ENCODE measurements at regions not wholly inside any gene's neighbourhood (a gene's known extent, or its start where the extent isn't known, plus 50 kb on each side); places are given as distances from the start of the nearest gene placed in this dataset.

GRCh38 chr4:167492007-167492406 is 257.7 kb upstream of the SPOCK3 start:
- H3K27me3 ChIP-seq (ENCODE audit: insufficient read depth, low read length) = no peaks in the 10 kb centered on the region
- no peaks in the 10 kb centered on the region for H3K36me3 ChIP-seq (ENCODE audit: insufficient read depth, low read length)
- no peak for TF ChIP-seq CTCF (IDR thresholded peaks at IDR 0.05; ENCODE audit: insufficient read depth, low read depth, low read length)
- TF ChIP-seq EZH2 (IDR thresholded peaks at IDR 0.05; ENCODE audit: insufficient read depth, low read length) = no peak
- H3K9me3 Mint-ChIP-seq (ENCODE audit: unreplicated experiment) = peaks cover 7% of the 10 kb centered on the region
- H3K4me1 Mint-ChIP-seq (ENCODE audit: low read depth, unreplicated experiment) = no peaks in the 10 kb centered on the region
- H3K9ac ChIP-seq (ENCODE audit: low read length) = no peak overlapping the region
- H3K4me1 ChIP-seq (ENCODE audit: insufficient read depth, low read length) = no peaks in the 10 kb centered on the region
- H3K27me3 Mint-ChIP-seq (ENCODE audit: low read depth, unreplicated experiment) = no peaks in the 10 kb centered on the region
- FAIRE-seq = no peak
- H3K27ac Mint-ChIP-seq (ENCODE audit: unreplicated experiment) = no peak overlapping the region
- no peaks in the 10 kb centered on the region for H3K79me2 ChIP-seq (ENCODE audit: insufficient read depth, low read length)
- no peak overlapping the region for H3K4me2 ChIP-seq (ENCODE audit: low read length)
- H3K4me3 ChIP-seq (ENCODE audit: insufficient read depth, low read depth, low read length) = no peak overlapping the region
- no peak for DNase-seq (ENCODE audit: low read depth)
- no peak overlapping the region for H2AFZ ChIP-seq (ENCODE audit: low read depth, low read length)
- H3K36me3 Mint-ChIP-seq (ENCODE audit: low read depth, unreplicated experiment) = no peaks in the 10 kb centered on the region
- H3K9me3 ChIP-seq (ENCODE audit: insufficient read depth, low read depth, low read length) = no peaks in the 10 kb centered on the region
- H3K4me3 Mint-ChIP-seq (ENCODE audit: unreplicated experiment) = no peak overlapping the region
- H4K20me1 ChIP-seq (ENCODE audit: insufficient read depth, low read length) = no peaks in the 10 kb centered on the region
- no peak overlapping the region for H3K27ac ChIP-seq (ENCODE audit: low read depth, low read length)

- H3K27me3 Mint-ChIP-seq (ENCODE audit: low read depth, unreplicated experiment) = peaks cover 4% of the 10 kb centered on the region
- no peaks in the 10 kb centered on the region for H3K36me3 ChIP-seq (ENCODE audit: insufficient read depth, low read length)
- no peak overlapping the region for H2AFZ ChIP-seq (ENCODE audit: low read depth, low read length)
- H3K4me1 ChIP-seq (ENCODE audit: insufficient read depth, low read length) = no peaks in the 10 kb centered on the region
- H3K27ac Mint-ChIP-seq (ENCODE audit: unreplicated experiment) = no peak overlapping the region
- no peak overlapping the region for H3K4me3 ChIP-seq (ENCODE audit: insufficient read depth, low read depth, low read length)
- no peak overlapping the region for H3K9ac ChIP-seq (ENCODE audit: low read length)
- H3K4me3 Mint-ChIP-seq (ENCODE audit: unreplicated experiment) = no peak overlapping the region
- DNase-seq (ENCODE audit: low read depth) (no peak), FAIRE-seq (no peak)
- no peaks in the 10 kb centered on the region for H3K4me1 Mint-ChIP-seq (ENCODE audit: low read depth, unreplicated experiment)
- no peak overlapping the region for H3K4me2 ChIP-seq (ENCODE audit: low read length)
- H3K27me3 ChIP-seq (ENCODE audit: insufficient read depth, low read length) = no peaks in the 10 kb centered on the region
- TF ChIP-seq EZH2 (IDR thresholded peaks at IDR 0.05; ENCODE audit: insufficient read depth, low read length) (no peak), CTCF (IDR thresholded peaks at IDR 0.05; ENCODE audit: insufficient read depth, low read depth, low read length) (no peak)
- H3K9me3 Mint-ChIP-seq (ENCODE audit: unreplicated experiment) = peaks cover 1% of the 10 kb centered on the region
- H4K20me1 ChIP-seq (ENCODE audit: insufficient read depth, low read length) = no peaks in the 10 kb centered on the region
- H3K79me2 ChIP-seq (ENCODE audit: insufficient read depth, low read length) = no peaks in the 10 kb centered on the region
- H3K36me3 Mint-ChIP-seq (ENCODE audit: low read depth, unreplicated experiment) = no peaks in the 10 kb centered on the region
- no peak overlapping the region for H3K27ac ChIP-seq (ENCODE audit: low read depth, low read length)
- H3K9me3 ChIP-seq (ENCODE audit: insufficient read depth, low read depth, low read length) = no peaks in the 10 kb centered on the region
Measured at GRCh38 chr4:167509551-167509950, 275.3 kb upstream of the SPOCK3 start.

GRCh38 chr4:167524091-167524490 is 289.8 kb upstream of the SPOCK3 start:
- DNase-seq (ENCODE audit: low read depth) (no peak), FAIRE-seq (no peak)
- Mint-ChIP-seq H3K27me3 (ENCODE audit: low read depth, unreplicated experiment) (no peaks in the 10 kb centered on the region), H3K27ac (ENCODE audit: unreplicated experiment) (no peak overlapping the region), H3K36me3 (ENCODE audit: low read depth, unreplicated experiment) (no peaks in the 10 kb centered on the region), H3K9me3 (ENCODE audit: unreplicated experiment) (no peaks in the 10 kb centered on the region), H3K4me3 (ENCODE audit: unreplicated experiment) (no peak overlapping the region), H3K4me1 (ENCODE audit: low read depth, unreplicated experiment) (no peaks in the 10 kb centered on the region)
- H3K36me3 ChIP-seq (ENCODE audit: insufficient read depth, low read length) = no peaks in the 10 kb centered on the region
- H3K4me3 ChIP-seq (ENCODE audit: insufficient read depth, low read depth, low read length) = no peak overlapping the region
- H3K4me1 ChIP-seq (ENCODE audit: insufficient read depth, low read length) = no peaks in the 10 kb centered on the region
- no peak overlapping the region for H3K9ac ChIP-seq (ENCODE audit: low read length)
- no peaks in the 10 kb centered on the region for H4K20me1 ChIP-seq (ENCODE audit: insufficient read depth, low read length)
- no peaks in the 10 kb centered on the region for H3K79me2 ChIP-seq (ENCODE audit: insufficient read depth, low read length)
- no peak overlapping the region for H3K4me2 ChIP-seq (ENCODE audit: low read length)
- H2AFZ ChIP-seq (ENCODE audit: low read depth, low read length) = no peak overlapping the region
- no peaks in the 10 kb centered on the region for H3K9me3 ChIP-seq (ENCODE audit: insufficient read depth, low read depth, low read length)
- no peak overlapping the region for H3K27ac ChIP-seq (ENCODE audit: low read depth, low read length)
- no peaks in the 10 kb centered on the region for H3K27me3 ChIP-seq (ENCODE audit: insufficient read depth, low read length)
- no peak for TF ChIP-seq EZH2 (IDR thresholded peaks at IDR 0.05; ENCODE audit: insufficient read depth, low read length)
- TF ChIP-seq CTCF (IDR thresholded peaks at IDR 0.05; ENCODE audit: insufficient read depth, low read depth, low read length) = no peak

All from astrocyte (in vitro differentiated cells and primary cell).